ENCODE measurements at regions not wholly inside any gene's neighbourhood (a gene's known extent, or its start where the extent isn't known, plus 50 kb on each side); places are given as distances from the start of the nearest gene placed in this dataset.

DNA sequence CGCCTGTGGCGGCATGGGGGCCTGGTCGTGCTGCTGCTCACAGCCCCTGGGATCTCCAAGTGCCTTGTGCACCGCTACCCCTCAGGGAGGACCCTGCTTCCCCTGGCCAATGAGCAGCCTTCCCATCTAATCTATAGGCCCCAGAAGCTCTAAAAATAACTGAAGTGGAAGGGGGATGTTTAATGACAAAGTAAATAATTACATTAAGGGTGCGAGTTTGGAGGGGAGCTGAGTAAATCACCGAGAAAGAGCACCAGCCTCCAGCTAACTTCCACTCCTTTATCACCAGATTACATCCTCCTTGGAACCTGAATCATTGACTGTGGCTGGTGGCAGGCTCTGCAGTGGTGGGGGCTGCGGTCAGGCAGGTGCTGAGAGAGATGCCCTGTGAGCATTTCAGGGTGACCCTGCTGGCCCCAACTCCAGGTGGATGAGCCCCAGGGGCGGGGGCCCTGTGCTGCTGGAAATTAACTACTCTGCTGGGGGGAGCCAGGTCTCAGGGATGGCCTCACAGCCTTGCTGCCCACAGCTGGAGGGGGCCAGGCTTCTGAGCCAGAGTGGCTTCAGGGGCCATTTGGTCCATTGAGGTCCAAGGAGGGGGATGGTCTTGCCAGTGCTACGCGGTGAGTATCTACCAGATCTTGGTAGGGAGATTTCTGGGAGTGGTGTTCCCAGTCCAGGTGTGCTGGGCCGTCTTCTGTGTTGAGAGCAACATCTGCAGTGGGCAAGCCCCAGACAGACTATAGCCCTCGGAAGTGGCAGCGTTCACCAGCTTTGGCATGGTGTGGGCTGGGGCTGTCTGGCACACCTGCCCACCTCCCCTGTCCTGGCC, 74.2 kb downstream of the GLI2 start:
- no peak for DNase-seq

DNA sequence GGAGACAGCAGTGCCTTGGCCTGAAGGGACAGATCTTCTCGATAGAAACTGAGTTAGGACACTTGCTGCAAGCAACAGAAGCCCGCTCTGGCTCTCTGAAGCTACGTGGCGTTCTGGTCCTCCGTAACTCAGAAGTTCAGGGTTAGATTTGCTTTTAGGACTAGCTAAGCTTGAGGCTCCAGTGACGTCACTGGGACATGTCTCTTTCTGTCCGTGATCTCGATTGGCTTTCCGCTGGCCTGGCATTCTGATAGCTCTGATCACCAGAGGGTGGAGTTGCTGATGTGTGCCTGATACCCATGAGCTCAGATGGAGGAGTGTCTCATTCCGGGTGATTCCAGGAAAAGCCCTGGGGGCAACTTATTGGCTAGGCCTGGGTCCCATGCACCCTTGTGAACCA, 75.0 kb downstream of the GLI2 start:
- DNase-seq = no peak

DNA sequence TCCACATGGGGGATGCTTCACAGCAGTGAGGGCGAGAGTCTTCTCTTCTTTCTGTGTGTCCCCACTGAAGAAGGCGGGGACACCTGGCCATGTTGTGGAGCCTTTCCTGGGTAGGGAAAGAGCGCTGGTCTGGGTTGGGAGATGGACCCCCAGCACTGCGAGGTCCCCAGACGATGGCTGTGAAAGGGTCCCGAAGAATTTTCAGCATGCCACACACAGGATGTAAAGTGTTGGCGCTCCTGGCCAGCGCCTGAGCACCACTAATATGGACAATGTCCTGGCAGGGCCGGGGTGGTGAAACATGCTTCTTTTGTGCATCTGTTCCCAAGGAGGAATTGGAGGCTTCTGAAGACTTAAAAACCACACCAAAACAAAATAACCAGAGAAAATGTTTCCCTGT, 77.2 kb downstream of the GLI2 start:
- DNase-seq = no peak

DNA sequence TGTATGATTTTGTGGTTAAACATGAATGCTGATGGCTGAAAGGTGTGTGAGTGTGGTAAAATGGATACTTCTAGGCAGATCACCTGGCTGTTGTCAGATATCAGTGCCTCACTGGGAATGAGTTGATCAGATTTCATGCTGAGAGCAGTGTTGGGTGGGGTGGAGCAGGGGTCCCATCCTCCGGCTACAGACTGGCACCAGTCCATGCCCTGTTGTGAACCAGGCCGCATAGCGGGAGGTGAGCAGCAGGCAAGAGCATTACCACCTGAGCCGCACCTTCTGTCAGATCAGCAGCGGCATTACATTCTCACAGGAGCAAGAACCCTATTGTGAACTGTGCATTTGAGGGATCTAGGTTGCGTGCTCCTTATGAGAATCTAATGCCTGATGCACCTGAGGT, 78.7 kb downstream of the GLI2 start:
- no peak for DNase-seq

DNA sequence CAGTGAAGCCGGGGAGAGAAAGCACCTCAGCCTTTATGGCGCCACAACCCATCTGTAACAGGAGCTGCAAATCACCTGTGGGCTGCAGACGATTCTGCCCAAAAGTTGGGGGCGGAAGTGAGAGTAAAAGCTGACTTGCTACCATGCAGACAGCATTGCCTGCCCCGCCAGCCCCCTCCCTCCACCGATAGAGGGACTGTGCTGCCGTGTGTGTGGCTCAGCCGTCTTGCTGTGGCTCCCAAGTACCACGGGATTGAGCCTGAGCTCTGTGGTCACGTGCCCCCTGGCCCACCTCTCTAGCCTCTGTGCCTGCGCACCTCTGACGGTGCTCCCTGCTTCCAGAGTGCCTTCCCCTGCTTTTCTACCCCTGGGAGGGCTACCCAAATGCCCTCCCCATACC, 79.6 kb downstream of the GLI2 start:
- DNase-seq = no peak

DNA sequence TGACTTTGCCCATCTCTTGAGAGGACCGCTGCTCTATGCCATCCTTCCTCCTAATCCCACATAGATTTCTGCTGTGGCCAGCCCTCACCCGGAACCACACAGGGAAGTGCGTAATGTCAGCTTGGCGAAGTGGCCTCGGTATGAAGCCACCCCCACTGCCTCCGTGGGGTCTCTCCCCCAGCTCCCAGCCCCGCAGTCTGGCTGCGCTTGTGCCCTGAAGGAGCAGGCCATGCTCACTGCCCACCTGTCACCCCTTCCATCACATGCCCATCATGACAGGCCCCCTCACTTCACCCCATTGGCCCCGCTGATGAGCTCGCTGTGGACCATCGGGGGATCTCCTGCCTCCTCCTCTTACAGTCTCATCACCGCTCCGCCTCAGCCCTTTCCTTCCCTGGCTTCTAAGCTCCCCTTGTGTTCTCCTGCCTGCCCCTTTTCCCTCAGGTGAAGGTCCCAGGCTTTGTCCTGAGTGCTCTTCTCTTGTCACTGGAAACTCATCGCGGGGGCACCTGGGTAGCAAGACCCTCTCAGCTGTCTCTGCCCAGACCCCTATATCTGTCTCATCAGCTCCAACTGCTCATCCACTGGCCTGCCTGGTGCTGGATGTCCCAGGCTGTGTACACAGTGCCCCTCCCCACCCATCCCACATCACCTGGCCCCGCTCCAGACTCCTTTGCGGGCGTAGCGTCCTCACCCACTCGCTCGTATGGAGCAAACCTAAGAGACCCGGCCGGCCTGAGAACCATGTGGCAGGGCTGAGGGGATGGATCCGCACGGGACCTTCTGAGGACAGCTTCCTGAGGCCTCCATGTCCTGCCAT, 81.7 kb downstream of the GLI2 start:
- DNase-seq = no peak

DNA sequence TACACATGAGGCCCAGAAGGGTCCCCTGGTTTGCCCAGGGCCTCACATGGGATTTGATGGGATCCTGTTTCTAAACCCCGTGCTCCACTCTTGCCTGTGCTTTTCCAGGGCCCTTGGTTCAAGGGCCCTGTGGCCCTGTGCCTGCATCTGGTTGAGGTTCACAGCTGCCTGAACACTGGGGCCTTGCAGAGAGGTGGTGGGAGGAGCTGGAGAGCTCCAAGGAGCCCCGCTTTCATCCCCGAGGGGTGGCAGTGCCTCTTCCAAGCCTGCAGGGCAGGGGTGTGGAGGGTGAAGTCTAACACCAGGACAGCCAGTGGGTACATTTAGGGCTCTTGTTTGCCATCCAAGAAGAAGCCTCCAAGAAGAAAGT, 82.3 kb downstream of the GLI2 start:
- no peak for DNase-seq

DNA sequence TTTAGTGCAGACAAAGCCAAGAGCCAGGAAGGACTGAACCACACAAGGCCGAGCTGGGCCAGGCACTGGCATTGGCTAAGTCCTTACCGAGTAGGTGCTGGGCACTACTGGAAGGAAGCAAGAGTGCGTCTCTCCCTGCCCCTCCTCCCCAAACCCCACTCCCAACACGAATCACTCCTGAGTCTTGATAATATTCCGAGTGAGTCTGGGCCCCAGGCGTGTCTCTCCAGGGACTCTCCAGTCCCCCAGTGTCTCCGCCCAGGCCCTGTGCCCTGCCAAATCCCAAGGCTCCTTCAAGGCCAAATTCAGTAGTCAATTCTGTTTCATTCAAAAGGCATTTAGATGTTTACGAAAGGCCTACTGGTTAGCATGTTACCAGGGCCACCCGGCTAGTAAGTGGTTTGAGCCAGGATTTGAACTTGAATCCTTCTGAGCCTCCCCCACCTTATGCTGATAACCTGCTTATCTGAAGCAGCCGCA, 82.8 kb downstream of the GLI2 start:
- no peak for DNase-seq

DNA sequence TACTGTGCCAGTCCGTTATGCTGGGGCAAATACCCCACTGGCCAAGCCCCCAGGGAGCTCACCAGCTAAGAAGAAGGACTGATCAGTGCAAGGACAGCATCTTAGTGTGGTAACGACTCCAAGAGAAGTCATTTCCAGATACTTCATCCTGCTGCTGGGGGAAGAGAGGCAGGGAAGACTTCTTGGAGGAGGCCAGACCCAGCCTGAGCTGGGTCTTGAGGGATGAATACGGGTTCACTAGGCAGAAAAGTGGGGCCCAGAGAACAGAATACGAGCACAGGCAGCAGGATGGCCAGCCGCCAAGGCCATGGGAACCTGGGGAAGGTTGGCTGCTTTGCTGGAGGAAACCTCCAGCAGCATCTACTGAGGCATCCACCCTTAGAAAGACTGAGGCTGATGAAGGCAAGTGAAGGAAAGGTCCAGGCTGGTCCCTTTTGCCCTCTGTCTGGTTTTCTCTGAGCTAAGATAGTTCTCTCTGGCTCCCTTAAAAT, 84.1 kb downstream of the GLI2 start:
- DNase-seq = no peak

DNA sequence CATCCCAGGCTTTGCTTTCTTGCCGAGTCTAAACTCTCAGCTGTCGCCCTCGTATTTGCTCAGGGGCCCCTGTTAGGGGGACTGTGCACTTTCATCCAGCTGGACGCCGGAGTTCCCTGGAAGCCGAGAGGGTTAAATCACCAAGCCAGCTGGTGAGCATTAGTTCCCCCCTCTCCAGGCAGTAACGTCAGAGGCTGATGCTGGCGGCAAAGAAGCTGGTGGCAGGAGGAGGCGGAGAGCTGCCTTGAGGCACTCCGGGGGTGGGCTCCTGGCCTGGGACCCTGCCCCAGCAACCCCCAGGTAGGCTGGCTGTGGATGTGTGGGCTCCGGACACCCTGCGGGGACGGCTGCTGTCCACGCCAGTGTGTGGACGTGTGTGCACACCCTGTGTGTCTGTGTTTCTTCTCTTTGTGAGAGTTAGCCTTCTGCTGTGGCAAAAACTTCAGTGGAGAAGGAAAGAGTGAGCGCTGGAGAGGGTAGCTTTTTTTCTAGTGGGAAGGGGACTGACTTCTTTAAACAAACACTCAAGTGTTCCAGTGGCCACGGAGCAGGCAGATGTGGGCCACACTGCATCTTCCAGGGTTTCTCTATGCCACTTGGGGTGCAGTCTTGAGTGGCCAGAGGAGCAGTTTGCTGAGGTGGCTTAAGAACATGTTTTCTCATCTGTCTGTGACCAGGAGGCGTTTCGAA, 84.7 kb downstream of the GLI2 start:
- no peak for DNase-seq

DNA sequence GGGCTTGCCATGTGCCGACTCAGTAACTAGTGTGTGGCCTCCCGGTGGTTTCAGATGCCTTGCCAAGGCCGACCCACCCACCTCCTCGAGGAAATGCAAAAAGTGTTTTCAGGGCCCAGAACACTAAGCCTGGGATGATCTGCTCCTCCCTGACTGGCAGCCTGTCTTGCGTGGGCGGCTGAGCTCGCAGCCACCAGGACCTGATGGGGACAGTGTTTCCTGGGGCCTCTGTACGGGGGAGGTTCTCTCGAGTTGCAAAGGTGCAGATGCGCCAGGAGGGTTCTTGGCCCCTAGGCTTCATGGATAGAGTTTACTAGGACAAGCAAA, 85.2 kb downstream of the GLI2 start:
- DNase-seq = no peak

DNA sequence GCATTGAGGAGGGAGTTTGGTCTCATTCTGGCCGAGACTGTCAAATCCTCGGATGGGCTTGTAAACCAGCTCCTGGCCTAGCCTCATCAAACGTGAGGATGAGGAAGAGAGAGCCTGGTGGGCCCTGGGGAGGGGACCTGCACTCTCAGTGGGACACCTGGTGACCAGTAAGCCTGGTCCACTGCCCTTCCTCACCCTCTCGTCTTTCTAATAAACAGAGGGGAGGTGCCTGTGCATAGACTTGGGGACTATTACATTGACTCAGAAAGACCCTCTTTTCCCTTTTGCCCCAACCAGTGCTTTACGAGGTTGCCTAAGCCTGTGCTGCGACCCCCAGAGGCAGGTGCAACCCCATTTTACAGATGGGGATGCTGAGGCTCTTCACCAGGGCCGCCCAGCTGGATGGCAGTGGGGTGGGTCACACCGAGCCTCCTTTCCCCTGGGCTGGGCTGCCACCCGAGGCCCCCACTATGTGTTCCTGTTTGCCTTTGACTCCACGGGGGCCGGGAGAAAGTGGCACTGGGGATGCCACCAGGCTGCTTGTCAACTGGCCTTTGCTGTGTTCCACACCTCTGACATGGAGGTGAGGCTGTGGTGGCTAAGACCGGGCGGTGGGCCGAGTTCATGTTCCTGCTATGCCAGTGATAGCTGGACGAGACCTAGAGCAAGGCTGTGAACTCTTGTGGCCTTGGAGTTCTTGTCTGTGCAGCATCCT, 85.9 kb downstream of the GLI2 start:
- DNase-seq = no peak

DNA sequence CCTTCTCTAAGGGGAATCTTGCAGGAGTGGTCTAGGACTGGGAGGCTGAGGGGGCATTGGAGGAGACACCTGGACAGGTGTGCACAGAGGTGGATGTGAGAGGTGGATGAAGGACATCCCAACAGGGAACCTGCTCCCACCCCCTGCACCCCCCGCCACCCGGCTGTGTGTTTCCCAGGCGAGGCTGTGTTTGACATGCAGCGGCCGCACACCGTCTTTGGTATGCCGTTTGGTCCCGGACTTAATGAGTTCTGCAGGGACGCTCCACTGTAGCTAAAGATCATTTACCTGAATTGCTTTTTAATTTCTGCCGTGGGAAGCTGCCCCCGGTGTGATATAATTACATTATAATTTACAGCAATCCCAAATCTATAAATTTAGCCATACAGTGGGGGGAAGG, 87.3 kb downstream of the GLI2 start:
- DNase-seq = no peak

DNA sequence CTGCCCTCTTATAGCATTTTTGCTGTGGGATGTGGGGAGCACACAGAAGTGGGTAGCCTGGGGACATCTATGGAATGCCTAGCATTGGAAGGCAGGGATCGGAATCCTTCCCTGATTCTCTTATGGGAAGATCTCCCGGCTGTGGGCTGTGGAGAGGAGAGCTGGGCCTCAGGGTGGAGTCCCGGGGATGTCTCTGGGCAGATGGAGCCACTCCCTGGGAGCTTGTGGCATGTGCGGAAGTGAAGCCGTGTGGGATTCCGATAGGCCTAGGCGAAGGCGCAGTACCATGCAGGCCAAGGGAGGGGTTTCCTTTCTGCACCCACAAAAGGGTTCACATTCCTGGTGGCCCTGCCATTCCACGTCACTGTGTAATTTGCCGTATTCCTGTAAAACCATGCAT, 87.9 kb downstream of the GLI2 start:
- DNase-seq = no peak

DNA sequence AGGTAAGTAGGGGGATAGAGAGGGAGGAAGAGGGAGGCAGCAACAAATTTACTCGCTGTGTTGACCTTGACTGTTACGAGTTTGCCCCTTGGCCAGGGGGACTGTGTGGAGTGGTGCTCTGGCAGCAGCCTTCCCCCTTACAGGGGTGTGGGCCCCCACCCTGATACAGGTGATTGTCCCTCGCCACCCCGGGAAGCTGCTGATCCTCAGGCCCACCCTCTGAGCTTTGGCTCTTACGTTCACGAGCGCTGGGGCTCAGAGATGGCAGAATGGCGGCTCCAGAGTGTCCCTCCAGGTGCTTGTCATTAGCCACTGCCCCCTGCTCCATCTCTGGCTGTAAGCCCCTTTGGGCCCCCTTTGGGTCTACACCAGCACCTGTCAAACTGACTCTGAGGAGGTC, 88.6 kb downstream of the GLI2 start:
- no peak for DNase-seq

DNA sequence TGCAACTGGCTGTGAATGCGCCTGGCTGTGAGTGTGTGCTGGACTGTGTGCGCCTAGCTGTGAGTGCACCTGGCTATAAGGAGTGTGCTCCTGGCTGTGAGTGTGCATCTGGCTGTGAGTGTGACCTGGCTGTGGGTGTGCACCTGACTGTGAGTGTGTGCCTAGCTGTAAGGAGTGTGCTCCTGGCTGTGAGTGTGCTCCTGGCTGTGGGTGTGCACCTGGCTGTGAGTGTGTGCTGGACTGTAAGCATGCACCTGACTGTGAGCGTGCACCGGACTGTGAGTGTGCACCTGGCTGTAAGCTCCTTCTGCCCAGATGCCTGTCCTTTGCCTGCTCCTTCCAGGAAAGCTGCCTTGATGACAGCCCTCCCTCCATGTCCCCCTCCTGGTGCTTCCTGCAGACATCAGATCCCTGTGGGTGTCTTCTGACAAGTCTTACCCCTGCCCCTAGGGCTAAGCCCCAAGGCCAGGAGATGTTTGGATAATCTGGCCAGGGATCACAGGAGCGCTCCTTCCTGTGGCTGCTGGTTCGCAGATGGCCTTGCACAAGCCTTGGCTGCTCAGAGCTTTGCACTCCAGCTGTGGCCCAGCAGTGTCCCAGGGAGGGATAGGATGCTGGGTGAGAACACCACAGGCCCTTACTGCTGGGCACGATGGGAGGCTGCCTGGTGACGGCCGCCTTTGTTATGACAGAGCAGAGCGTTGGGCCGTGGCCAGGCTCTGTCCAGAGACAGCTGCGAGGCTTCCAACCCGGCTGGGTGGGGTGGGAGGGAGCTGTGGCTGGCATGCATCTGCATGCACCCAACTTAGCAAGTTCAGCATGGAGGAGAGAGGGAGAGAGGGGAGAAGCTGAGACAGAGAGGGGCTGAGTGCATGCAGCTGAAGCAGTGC, 89.9 kb downstream of the GLI2 start:
- no peak for DNase-seq

DNA sequence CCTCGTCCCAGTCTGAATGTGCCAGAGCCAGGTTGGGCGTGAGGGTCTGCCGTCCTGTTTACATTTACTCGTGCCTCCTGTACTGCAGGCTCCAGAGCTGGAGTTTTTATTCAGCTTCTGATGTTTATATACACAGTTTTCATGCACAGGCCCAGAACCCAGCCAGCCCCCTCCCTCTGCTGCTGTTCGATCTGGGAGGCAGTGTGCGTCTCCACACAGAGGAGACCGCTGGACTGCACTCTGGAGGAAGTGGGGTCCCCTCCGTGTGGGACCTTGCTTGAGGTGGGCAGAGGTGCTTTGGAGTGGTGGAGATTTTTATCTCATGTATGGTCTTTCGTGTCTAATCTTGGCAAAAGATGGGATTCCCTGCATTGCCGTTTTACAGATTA, 90.6 kb downstream of the GLI2 start:
- DNase-seq = no peak

DNA sequence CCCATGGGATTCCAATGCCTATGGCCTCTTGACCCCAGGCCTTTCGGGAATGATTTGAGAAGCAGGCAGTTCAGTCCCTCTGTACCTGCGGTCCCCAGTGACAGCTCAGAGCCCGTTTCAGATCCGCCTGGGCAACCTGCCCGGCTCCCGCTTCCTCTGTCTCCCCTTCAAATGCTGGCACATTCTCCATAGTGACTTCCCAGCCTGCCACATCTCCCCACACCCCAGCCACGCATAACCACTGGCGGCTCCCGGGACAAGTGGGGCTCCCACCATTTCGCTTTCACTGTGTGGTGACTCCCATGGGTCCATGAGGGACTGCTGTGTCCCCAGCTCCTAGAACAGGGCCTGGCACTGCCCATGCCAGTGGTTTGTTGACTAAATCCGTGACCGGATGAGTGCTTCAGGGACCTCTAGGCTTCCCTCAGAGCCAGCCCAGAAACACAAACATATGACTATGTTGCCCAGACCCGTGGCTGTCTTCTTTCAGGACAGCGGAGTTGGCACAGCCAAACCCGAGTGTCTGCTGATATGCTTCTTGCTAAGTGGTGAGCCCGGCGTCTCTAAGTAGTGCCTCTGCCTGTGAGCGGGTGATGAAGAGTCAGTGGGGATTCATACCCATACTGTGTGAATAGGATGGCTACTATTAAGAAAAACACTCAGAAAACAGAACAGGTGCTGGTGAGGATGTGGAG, 91.2 kb downstream of the GLI2 start:
- DNase-seq = no peak

DNA sequence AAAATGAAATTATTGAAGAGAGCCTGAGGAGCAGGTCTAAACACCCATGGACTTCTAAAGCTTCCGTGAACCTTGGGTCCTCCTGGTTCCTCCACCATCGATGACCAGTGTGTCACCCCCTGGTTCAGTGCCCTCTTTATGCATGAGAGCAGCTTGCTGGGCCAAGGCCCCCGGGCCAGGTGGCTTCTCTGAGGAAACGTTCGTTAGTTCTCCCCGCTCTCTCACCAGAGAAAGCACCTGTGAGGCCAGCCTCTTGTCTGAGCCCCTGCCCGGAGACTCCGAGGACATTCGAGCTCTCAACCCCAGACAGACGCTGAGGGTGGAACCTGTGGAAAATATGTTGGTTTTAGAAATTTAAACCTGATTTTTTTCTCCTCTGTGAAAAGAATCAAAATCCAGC, 92.4 kb downstream of the GLI2 start:
- DNase-seq = no peak

DNA sequence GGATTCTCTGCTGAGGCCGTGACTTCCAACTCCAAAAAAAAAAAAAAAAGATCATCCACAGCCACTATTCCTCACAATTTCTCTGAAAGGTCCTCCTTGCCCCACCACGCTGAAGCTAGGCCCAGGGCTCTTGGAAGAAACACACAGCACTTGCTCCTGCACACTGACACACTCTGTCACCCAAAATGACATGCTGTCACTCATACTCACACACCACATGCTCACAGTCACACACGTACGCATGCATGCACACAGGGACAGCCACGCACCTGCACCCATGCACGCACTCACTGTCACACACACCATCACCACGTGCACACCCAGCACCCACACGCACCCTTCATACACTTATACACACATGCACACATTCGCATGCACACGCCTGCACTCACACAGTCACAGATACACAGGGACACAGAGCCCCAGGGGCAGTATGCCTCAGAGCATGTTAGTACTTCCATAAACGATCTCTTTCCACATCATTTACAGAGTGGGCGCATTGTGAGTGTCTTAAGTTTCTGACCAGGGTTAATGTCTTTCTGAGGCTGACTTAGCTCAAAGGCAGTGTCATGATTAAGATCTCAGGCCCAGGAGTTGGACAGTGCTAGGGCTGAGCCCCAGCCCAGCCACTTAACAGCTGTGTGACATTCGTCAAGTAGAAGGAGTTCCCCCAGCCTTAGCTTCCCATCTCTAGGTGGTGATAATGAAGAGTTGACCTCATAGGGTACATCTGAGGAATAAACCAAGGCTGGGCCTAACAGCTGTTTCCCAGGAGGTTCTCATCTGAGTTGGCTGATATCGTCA, 93.4 kb downstream of the GLI2 start:
- DNase-seq = no peak

DNA sequence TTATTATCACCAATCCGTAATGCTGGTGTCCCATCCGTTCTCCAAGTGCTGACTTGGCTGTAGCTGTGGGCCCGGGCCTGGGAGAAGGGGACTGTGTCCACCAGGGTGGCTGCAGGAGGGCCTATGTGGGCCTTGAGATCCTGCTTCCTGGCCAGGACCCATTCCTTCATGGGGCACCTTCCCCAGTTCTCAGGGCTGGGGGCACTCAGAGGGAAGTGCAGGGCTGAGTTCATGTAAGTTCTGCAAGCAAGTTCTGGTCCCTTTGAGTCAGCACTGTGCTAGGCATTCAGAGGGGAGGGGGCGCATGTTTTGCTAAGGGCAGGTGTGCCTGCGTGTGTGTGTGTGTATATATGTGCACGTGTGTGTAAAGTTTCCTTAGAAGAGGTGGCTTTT, 94.0 kb downstream of the GLI2 start:
- no peak for DNase-seq
